Gastrocnemius medialis (tissue), 4 donors: ENCODE measurements at regions not wholly inside any gene's neighbourhood (a gene's known extent, or its start where the extent isn't known, plus 50 kb on each side); places are given as distances from the start of the nearest gene placed in this dataset.

Experiments used
- POLR2A ChIP-seq, 2 donors: fragments of 450-650 bp; IDR thresholded peaks; one replicate each; pipeline ENCODE4 v1.6.1; 2017; ENCODE audit warnings: antibody characterized with exemption in 2 of 2, mild to moderate bottlenecking in 2 of 2, moderate library complexity in 2 of 2
- TF ChIP-seq, protein P1 (sequence below), 5 experiments: fragments of 450-650 bp in 3 of 5; fragments of 200-600 bp in 2 of 5; sonication (generic) in 2 of 5; IDR thresholded peaks in 4 of 5; conservative IDR thresholded peaks in 1 of 5; 1 replicate in 4 of 5; 2 replicates in 1 of 5; pipeline ENCODE4 v1.5.1; 2016 to 2019; ENCODE audit warnings: antibody characterized with exemption in 5 of 5, mild to moderate bottlenecking in 3 of 5, moderate library complexity in 3 of 5

DNA sequence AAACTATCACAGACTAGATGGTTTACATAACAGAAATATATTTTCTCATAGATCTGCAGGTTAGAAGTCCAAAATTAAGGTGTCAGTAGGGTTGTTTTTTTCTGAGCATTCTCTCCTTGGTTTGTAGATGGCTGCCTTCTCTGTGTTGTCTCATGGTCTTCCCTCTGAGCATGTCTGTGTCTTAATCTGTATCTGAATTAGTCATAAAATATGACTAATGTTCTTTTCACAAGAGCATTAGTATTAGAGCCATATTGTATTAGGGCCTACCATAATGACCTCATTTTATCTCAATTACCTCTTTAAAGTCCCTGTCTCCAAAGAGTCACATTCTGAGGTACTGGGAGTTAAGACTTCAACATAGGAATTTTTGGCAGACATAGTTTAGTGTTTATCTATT, 77.2 kb upstream of the OBI1 start:
- TF ChIP-seq, protein P1, sequence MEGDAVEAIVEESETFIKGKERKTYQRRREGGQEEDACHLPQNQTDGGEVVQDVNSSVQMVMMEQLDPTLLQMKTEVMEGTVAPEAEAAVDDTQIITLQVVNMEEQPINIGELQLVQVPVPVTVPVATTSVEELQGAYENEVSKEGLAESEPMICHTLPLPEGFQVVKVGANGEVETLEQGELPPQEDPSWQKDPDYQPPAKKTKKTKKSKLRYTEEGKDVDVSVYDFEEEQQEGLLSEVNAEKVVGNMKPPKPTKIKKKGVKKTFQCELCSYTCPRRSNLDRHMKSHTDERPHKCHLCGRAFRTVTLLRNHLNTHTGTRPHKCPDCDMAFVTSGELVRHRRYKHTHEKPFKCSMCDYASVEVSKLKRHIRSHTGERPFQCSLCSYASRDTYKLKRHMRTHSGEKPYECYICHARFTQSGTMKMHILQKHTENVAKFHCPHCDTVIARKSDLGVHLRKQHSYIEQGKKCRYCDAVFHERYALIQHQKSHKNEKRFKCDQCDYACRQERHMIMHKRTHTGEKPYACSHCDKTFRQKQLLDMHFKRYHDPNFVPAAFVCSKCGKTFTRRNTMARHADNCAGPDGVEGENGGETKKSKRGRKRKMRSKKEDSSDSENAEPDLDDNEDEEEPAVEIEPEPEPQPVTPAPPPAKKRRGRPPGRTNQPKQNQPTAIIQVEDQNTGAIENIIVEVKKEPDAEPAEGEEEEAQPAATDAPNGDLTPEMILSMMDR (IDR thresholded peaks at IDR 0.05 in 4 of 5, conservative IDR thresholded peaks at IDR 0.05 in 1 of 5), result no peak
- TF ChIP-seq POLR2A (IDR thresholded peaks at IDR 0.05), result no peak
